ENCODE measurements at regions not wholly inside any gene's neighbourhood (a gene's known extent, or its start where the extent isn't known, plus 50 kb on each side); places are given as distances from the start of the nearest gene placed in this dataset.

GRCh38 chr1:115437196-115437595 is 99.1 kb upstream of the NGF start:
- peaks cover 12% of the 10 kb centered on the region for H3K27me3 Mint-ChIP-seq
- no peak overlapping the region for H3K4me3 Mint-ChIP-seq
- H3K4me1 Mint-ChIP-seq (ENCODE audit: low read depth), result no peaks in the 10 kb centered on the region

GRCh38 chr1:115436596-115436995 is 98.5 kb upstream of the NGF start:
- H3K9me3 Mint-ChIP-seq, result peaks cover 4% of the 10 kb centered on the region
- H3K4me3 Mint-ChIP-seq, result no peak overlapping the region
- H3K36me3 Mint-ChIP-seq (ENCODE audit: low read depth), result no peaks in the 10 kb centered on the region
- peaks cover 13% of the 10 kb centered on the region for H3K27me3 Mint-ChIP-seq
- no peak overlapping the region for H3K27ac Mint-ChIP-seq
- H3K4me1 Mint-ChIP-seq (ENCODE audit: low read depth), result no peaks in the 10 kb centered on the region

More at GRCh38 chr1:115437196-115437595, 99.1 kb upstream of the NGF start:
- H3K9me3 Mint-ChIP-seq, result peaks cover 4% of the 10 kb centered on the region
- H3K36me3 Mint-ChIP-seq (ENCODE audit: low read depth), result no peaks in the 10 kb centered on the region
- no peak overlapping the region for H3K27ac Mint-ChIP-seq

DNA sequence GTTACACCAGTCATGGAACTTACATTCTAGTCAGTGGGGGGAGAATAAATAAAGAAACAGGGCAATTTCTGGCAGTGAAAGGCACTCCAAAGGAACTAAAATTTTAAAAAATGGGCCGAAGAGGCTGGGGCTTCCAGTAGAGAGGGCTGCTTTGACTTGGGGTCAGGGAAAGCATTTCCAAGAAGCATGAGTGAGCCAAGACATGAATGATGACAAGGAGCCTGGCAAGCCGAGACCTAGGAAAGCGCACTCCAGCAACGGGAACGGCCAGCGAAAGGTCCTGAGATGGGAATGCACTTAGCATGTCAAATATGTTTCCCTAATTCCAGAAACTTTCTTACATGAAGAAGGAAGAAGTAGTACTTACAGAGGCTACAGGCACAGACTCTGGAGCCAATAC is 95.4 kb upstream of the NGF start:
- H3K27me3 Mint-ChIP-seq, result peaks cover 9% of the 10 kb centered on the region
- no peaks in the 10 kb centered on the region for H3K4me1 Mint-ChIP-seq (ENCODE audit: low read depth)
- H3K4me3 Mint-ChIP-seq, result no peak overlapping the region
- H3K36me3 Mint-ChIP-seq (ENCODE audit: low read depth), result no peaks in the 10 kb centered on the region
- no peak overlapping the region for H3K27ac Mint-ChIP-seq
- no peaks in the 10 kb centered on the region for H3K9me3 Mint-ChIP-seq

DNA sequence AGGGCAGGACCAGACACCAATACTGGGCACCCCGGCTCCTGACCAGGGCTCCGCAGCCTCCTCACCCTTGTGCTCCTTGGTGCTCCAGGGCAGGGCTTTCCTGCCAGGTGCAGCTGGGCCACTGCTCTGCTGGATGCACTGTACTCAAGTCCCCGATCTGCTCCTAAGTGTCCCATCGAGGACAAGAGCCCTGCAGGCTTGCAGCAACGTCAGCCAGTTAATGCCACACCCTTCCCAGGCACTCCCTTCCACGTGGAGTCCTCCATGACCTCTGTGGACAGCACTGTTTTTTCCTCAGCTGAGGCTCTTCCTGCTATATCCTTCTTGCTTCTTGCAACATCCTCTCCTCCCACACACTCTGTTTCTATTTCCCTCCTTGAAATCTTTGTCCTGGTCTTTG is 94.0 kb upstream of the NGF start:
- no peak overlapping the region for H3K27ac Mint-ChIP-seq
- no peaks in the 10 kb centered on the region for H3K4me1 Mint-ChIP-seq (ENCODE audit: low read depth)
- H3K9me3 Mint-ChIP-seq, result no peaks in the 10 kb centered on the region
- H3K36me3 Mint-ChIP-seq (ENCODE audit: low read depth), result no peaks in the 10 kb centered on the region
- no peak overlapping the region for H3K4me3 Mint-ChIP-seq
- H3K27me3 Mint-ChIP-seq, result peaks cover 7% of the 10 kb centered on the region

DNA sequence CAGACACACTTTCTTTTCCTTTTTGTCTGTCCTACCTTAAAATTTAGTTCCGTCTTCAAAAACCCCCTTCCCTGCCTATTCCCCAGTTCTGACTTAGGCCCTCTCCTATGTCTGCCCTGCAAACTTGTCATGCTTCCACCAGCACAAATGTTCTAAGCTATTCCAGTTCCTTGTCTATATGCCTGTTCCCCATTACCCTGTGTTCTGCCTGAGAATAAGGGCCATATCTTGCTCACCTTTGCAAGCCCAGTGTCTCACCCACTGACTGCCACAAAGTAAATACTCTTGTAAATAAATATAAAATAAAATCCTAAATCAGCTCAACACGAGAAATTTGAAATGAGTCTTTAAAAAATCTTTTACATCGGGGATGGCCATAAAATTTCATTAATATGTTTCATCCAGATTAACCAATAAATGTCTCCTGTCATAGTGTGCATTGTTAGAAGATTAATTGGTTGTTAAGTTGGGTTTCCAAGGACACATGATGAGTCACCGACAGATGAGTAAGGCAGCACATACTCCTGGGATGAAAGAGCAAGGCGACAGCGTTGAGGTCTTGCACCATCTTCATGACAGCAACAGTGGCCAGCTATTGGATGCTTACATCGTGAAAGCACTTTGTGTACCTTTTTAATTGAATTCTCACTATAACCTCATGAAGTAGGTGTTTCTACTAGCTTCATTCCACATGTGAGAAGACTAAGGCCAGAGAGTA is 92.6 kb upstream of the NGF start:
- H3K4me1 Mint-ChIP-seq (ENCODE audit: low read depth), result no peaks in the 10 kb centered on the region
- H3K36me3 Mint-ChIP-seq (ENCODE audit: low read depth), result no peaks in the 10 kb centered on the region
- peaks cover 7% of the 10 kb centered on the region for H3K27me3 Mint-ChIP-seq
- H3K9me3 Mint-ChIP-seq, result no peaks in the 10 kb centered on the region
- H3K27ac Mint-ChIP-seq, result no peak overlapping the region
- no peak overlapping the region for H3K4me3 Mint-ChIP-seq

DNA sequence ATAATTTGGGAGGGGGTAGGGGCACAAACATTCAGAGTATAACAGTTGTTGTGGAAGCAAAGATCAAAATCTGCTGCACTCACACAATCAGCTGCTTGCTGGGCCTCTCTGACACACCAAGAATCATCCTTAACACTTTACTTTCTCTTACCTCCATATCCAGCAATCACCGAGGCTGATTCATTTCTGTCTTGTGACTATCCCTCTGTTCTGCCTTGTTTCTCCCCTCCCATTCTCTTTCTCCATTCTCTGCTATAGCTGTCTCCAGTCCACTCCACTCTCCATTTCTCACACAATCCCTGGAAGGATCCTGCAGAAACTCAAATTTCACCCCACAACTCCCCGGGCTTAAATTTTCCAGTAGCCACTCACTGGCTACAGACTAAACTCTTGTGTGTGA is 91.8 kb upstream of the NGF start:
- Mint-ChIP-seq H3K36me3 (ENCODE audit: low read depth) (no peaks in the 10 kb centered on the region), H3K27ac (no peak overlapping the region), H3K27me3 (peaks cover 7% of the 10 kb centered on the region), H3K9me3 (no peaks in the 10 kb centered on the region), H3K4me1 (ENCODE audit: low read depth) (no peaks in the 10 kb centered on the region), H3K4me3 (no peak overlapping the region)

DNA sequence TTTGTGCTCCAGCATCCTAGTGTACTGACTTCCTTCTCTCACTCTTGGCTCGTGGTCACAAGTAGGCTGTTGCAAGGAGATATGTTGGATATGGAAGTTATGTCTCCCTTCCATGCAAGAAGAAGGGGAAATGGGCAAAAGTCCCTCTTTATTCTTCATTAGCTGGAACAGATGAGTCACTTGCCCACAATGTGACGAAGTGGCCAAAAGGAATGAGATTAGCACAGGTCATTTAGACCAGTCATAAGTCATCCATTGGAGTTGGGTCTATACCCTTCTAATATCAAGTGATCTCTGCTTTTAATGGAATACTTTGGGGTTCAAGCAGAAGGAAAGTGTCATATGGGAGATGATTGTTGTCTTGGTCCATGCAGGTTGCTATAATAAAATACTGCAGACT is 91.2 kb upstream of the NGF start:
- H3K4me1 Mint-ChIP-seq (ENCODE audit: low read depth), result no peaks in the 10 kb centered on the region
- peaks cover 9% of the 10 kb centered on the region for H3K27me3 Mint-ChIP-seq
- no peak overlapping the region for H3K27ac Mint-ChIP-seq
- no peaks in the 10 kb centered on the region for H3K36me3 Mint-ChIP-seq (ENCODE audit: low read depth)
- no peak overlapping the region for H3K4me3 Mint-ChIP-seq
- H3K9me3 Mint-ChIP-seq, result no peaks in the 10 kb centered on the region

- Mint-ChIP-seq H3K4me3 (no peak overlapping the region), H3K27me3 (peaks cover 15% of the 10 kb centered on the region)
Observed at GRCh38 chr1:115428676-115429075, 90.6 kb upstream of the NGF start.

GRCh38 chr1:115428256-115428655 is 90.2 kb upstream of the NGF start:
- peaks cover 19% of the 10 kb centered on the region for H3K27me3 Mint-ChIP-seq
- H3K4me1 Mint-ChIP-seq (ENCODE audit: low read depth), result no peaks in the 10 kb centered on the region
- no peak overlapping the region for H3K27ac Mint-ChIP-seq
- no peaks in the 10 kb centered on the region for H3K36me3 Mint-ChIP-seq (ENCODE audit: low read depth)
- no peaks in the 10 kb centered on the region for H3K9me3 Mint-ChIP-seq
- H3K4me3 Mint-ChIP-seq, result no peak overlapping the region

More at GRCh38 chr1:115428676-115429075, 90.6 kb upstream of the NGF start:
- H3K27ac Mint-ChIP-seq, result no peak overlapping the region
- no peaks in the 10 kb centered on the region for H3K9me3 Mint-ChIP-seq
- no peaks in the 10 kb centered on the region for H3K36me3 Mint-ChIP-seq (ENCODE audit: low read depth)
- no peaks in the 10 kb centered on the region for H3K4me1 Mint-ChIP-seq (ENCODE audit: low read depth)

GRCh38 chr1:115426956-115427355 is 88.9 kb upstream of the NGF start:
- peaks cover 25% of the 10 kb centered on the region for H3K27me3 Mint-ChIP-seq
- H3K27ac Mint-ChIP-seq, result no peak overlapping the region
- H3K4me3 Mint-ChIP-seq, result no peak overlapping the region
- no peaks in the 10 kb centered on the region for H3K4me1 Mint-ChIP-seq (ENCODE audit: low read depth)
- no peaks in the 10 kb centered on the region for H3K36me3 Mint-ChIP-seq (ENCODE audit: low read depth)
- no peaks in the 10 kb centered on the region for H3K9me3 Mint-ChIP-seq

DNA sequence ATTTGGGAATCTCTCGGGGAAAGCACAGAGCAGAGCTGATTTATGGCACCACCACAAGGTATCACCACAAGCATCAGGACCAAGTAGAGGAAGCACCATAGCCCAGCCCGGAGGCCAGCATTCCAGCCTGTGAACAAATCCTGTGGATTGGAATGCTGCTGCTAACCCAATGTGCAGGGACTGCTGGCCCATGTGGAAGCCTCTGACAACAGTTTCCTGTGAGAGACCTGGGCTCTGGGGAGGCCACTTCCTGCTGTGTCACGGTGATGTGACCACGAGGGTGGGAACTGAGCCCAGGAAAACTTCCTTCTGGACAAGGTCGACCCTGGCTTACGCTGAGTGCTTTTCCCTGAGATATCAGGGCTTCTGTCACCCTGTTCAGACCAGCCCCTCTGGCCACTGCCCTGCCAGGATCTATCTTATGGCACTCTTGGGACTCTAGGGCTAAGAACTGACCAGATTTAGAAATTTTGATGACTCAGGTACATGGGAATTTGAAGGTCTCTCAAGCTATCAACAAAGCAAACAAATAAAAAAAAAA is 88.3 kb upstream of the NGF start:
- H3K4me3 Mint-ChIP-seq, result no peak overlapping the region
- H3K27me3 Mint-ChIP-seq, result peaks cover 29% of the 10 kb centered on the region
- H3K4me1 Mint-ChIP-seq (ENCODE audit: low read depth), result no peaks in the 10 kb centered on the region
- H3K27ac Mint-ChIP-seq, result no peak overlapping the region
- H3K36me3 Mint-ChIP-seq (ENCODE audit: low read depth), result no peaks in the 10 kb centered on the region
- H3K9me3 Mint-ChIP-seq, result no peaks in the 10 kb centered on the region

- H3K4me1 Mint-ChIP-seq (ENCODE audit: low read depth), result peaks cover 4% of the 10 kb centered on the region
- no peak overlapping the region for H3K4me3 Mint-ChIP-seq
- no peak overlapping the region for H3K27ac Mint-ChIP-seq
- no peaks in the 10 kb centered on the region for H3K36me3 Mint-ChIP-seq (ENCODE audit: low read depth)
- no peaks in the 10 kb centered on the region for H3K9me3 Mint-ChIP-seq
- peaks cover 26% of the 10 kb centered on the region for H3K27me3 Mint-ChIP-seq
Observed at GRCh38 chr1:115425442-115425841, 87.4 kb upstream of the NGF start.

DNA sequence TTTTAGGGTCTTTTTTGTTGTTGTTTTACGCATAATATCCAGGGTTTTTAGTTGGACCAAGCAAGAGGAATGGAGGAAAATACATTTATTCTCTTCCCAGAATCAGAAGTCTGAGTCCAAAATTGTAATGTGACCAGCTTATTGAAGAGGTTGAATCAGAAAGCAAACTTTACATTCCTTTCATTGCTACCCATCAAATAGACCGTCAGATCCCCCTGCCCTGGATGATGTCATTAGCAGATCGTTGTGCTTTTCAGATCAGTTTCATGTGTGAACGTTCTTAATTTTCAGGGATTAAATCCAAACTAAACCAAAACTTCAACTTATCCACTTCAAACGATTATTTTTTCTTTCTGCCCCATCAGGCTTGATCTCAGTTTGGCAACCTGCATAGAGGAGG is 85.7 kb upstream of the NGF start:
- peaks cover 26% of the 10 kb centered on the region for H3K27me3 Mint-ChIP-seq
- no peaks in the 10 kb centered on the region for H3K36me3 Mint-ChIP-seq (ENCODE audit: low read depth)
- H3K4me3 Mint-ChIP-seq, result no peak overlapping the region
- no peak overlapping the region for H3K27ac Mint-ChIP-seq
- no peaks in the 10 kb centered on the region for H3K9me3 Mint-ChIP-seq
- H3K4me1 Mint-ChIP-seq (ENCODE audit: low read depth), result peaks cover 15% of the 10 kb centered on the region

GRCh38 chr1:115419571-115419970 is 81.5 kb upstream of the NGF start:
- Mint-ChIP-seq H3K9me3 (no peaks in the 10 kb centered on the region), H3K36me3 (ENCODE audit: low read depth) (no peaks in the 10 kb centered on the region), H3K4me1 (ENCODE audit: low read depth) (peaks cover 15% of the 10 kb centered on the region), H3K27ac (no peak overlapping the region), H3K27me3 (peaks cover 39% of the 10 kb centered on the region), H3K4me3 (no peak overlapping the region)

- Mint-ChIP-seq H3K4me3 (no peak overlapping the region), H3K27me3 (peaks cover 30% of the 10 kb centered on the region), H3K36me3 (ENCODE audit: low read depth) (no peaks in the 10 kb centered on the region), H3K27ac (no peak overlapping the region), H3K4me1 (ENCODE audit: low read depth) (peaks cover 15% of the 10 kb centered on the region), H3K9me3 (peaks cover 15% of the 10 kb centered on the region)
Observed at GRCh38 chr1:115413621-115414020, 75.6 kb upstream of the NGF start.

DNA sequence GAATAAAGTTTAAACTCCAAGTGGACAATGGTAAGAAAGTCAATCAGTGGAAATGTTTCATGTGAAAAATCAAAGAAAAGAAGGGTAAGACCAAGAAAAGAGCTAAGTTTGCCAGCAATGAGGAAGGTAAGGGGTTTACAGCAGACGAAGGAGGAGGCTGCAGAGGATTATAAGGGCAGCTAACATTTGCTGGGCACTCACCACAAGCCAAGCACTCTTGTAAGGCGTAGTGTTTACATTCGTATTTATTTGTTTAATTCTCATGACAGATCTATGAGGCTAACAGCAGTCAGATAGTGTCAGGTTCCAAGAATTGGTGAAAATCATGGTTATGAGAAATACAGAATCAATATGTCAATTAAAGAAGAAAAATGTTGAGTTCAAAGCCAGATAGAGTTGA is 75.2 kb upstream of the NGF start:
- H3K27ac Mint-ChIP-seq, result no peak overlapping the region
- no peaks in the 10 kb centered on the region for H3K36me3 Mint-ChIP-seq (ENCODE audit: low read depth)
- peaks cover 32% of the 10 kb centered on the region for H3K27me3 Mint-ChIP-seq
- peaks cover 15% of the 10 kb centered on the region for H3K4me1 Mint-ChIP-seq (ENCODE audit: low read depth)
- H3K4me3 Mint-ChIP-seq, result no peak overlapping the region
- peaks cover 15% of the 10 kb centered on the region for H3K9me3 Mint-ChIP-seq
